H1 (cell line): ENCODE measurements at regions not wholly inside any gene's neighbourhood (a gene's known extent, or its start where the extent isn't known, plus 50 kb on each side); places are given as distances from the start of the nearest gene placed in this dataset.

Experiments
- CEBPB ChIP-seq: IDR thresholded peaks from 2 replicates; pipeline ENCODE4 v1.6.1; 2012; ENCODE audit warnings: low read depth, low read length
- CHD2 ChIP-seq: IDR thresholded peaks from 2 replicates; pipeline ENCODE4 v1.6.1; 2012; ENCODE audit warnings: low read length, improper control_type of control experiment
- CHD7 ChIP-seq: fragments of 300-600 bp; sonication (generic); IDR thresholded peaks from 2 replicates; pipeline ENCODE4 v1.7.1; 2012; ENCODE audit warnings: low read length, moderate library complexity, mild to moderate bottlenecking, inconsistent platforms; ENCODE audit not compliant: insufficient replicate concordance
- SIX5 ChIP-seq: IDR thresholded peaks from 2 replicates; pipeline ENCODE4 v1.6.1; 2011; ENCODE audit warnings: mild to moderate bottlenecking, low read depth, low read length
- TAF7 ChIP-seq: optimal IDR thresholded peaks from 2 replicates; pipeline ENCODE3; 2011; ENCODE audit warnings: low read depth, mild to moderate bottlenecking, inconsistent platforms, low read length, moderate library complexity, borderline replicate concordance
- TEAD4 ChIP-seq: IDR thresholded peaks from 2 replicates; pipeline ENCODE4 v1.6.1; 2012; ENCODE audit warnings: low read depth, low read length, inconsistent platforms, mixed read lengths

GRCh38 chr18:22702806-22703205 lies 230.3 kb upstream of the RBBP8 start (continued):
- TF ChIP-seq CHD2 (no peak), TAF7 (no peak), CHD7 (no peak), SIX5 (no peak), TEAD4 (no peak), CEBPB (no peak)
